CD4-positive, alpha-beta T cell (primary cell): ENCODE measurements at regions not wholly inside any gene's neighbourhood (a gene's known extent, or its start where the extent isn't known, plus 50 kb on each side); places are given as distances from the start of the nearest gene placed in this dataset.

Experiments
- ATAC-seq: fragments of 200-7000 bp; cut with Tn5 transposase; one replicate; pipeline ENCODE4 v1.10.0; 2022; ENCODE audit warnings: mild to moderate bottlenecking; ENCODE audit not compliant: poor library complexity
- CTCF ChIA-PET: fragments of 350-600 bp; sonication (Branson Sonifier 250); formaldehyde crosslinking; loops from one replicate; lab custom pipeline; 2021; ENCODE audit warnings: antibody characterized with exemption, inconsistent platforms; lab: Charles Lee
- POLR2A ChIA-PET: fragments of 350-600 bp; sonication (Branson Sonifier 250); formaldehyde crosslinking; loops from one replicate; lab custom pipeline; 2021; ENCODE audit warnings: antibody characterized with exemption, inconsistent platforms; lab: Charles Lee
- DNase-seq, 14 experiments: peaks; one replicate each; pipeline ENCODE4 v3.0.0-alpha.2; 2013 to 2020; ENCODE audit warnings: mixed read lengths in 2 of 14
- H3K27ac ChIP-seq, 2 donors: one replicate each; pipeline versions ENCODE4 v1.5.1 to v1.7.0; 2013; ENCODE audit warnings: low read length in 2 of 2, low read depth in 1 of 2, mild to moderate bottlenecking in 1 of 2
- H3K27me3 ChIP-seq, 2 experiments: 1 replicate in 1 of 2; 2 replicates in 1 of 2; pipeline versions ENCODE4 v1.6.1 to v1.7.0; 2013; ENCODE audit warnings: low read length in 2 of 2, control low read depth in 1 of 2, mild to moderate bottlenecking in 1 of 2, moderate library complexity in 1 of 2; ENCODE audit not compliant: insufficient read depth in 2 of 2, control insufficient read depth in 1 of 2
- H3K36me3 ChIP-seq: one replicate; pipeline ENCODE4 v1.6.1; 2013; ENCODE audit warnings: low read length, control low read depth; ENCODE audit not compliant: insufficient read depth
- H3K4me1 ChIP-seq: one replicate; pipeline ENCODE4 v1.6.1; 2013; ENCODE audit warnings: low read length, control low read depth; ENCODE audit not compliant: insufficient read depth
- H3K4me3 ChIP-seq: one replicate; pipeline ENCODE4 v1.5.1; 2013; ENCODE audit warnings: mild to moderate bottlenecking, low read length, moderate library complexity
- H3K9me3 ChIP-seq, 2 experiments: 1 replicate in 1 of 2; 2 replicates in 1 of 2; pipeline versions ENCODE4 v1.6.1 to v1.7.0; 2013; ENCODE audit warnings: low read length in 2 of 2, mild to moderate bottlenecking in 2 of 2, control low read depth in 1 of 2, moderate library complexity in 1 of 2; ENCODE audit not compliant: control insufficient read depth in 1 of 2, insufficient read depth in 1 of 2
- H3K27ac Mint-ChIP-seq: one replicate; pipeline ENCODE4 v1.8.0; 2020; ENCODE audit warnings: mixed read lengths
- H3K27me3 Mint-ChIP-seq: one replicate; pipeline ENCODE4 v1.8.0; 2021; ENCODE audit warnings: mixed read lengths
- H3K36me3 Mint-ChIP-seq: one replicate; pipeline ENCODE4 v1.8.0; 2021; ENCODE audit warnings: low read depth, mixed read lengths
- H3K4me1 Mint-ChIP-seq: one replicate; pipeline ENCODE4 v1.8.0; 2021; ENCODE audit warnings: low read depth, mixed read lengths
- H3K4me3 Mint-ChIP-seq: one replicate; pipeline ENCODE4 v1.8.0; 2020; ENCODE audit warnings: mild to moderate bottlenecking, mixed read lengths
- H3K9me3 Mint-ChIP-seq: one replicate; pipeline ENCODE4 v1.8.0; 2020; ENCODE audit warnings: mixed read lengths
- intact Hi-C, 2 experiments: fragments of 100-400 bp; cut with DNase I in 1 of 2; cut with micrococcal nuclease in 1 of 2; formaldehyde crosslinking; loops; one replicate each; pipeline versions ENCODE4 v1.15.1 to v1.9.0; 2023 to 2025; cut with DNase I, micrococcal nuclease
- TF ChIP-seq, protein P1 (sequence below): fragments of 200-600 bp; IDR thresholded peaks from one replicate; pipeline ENCODE4 v1.8.0; 2022; ENCODE audit warnings: antibody characterized with exemption, mild to moderate bottlenecking

DNA sequence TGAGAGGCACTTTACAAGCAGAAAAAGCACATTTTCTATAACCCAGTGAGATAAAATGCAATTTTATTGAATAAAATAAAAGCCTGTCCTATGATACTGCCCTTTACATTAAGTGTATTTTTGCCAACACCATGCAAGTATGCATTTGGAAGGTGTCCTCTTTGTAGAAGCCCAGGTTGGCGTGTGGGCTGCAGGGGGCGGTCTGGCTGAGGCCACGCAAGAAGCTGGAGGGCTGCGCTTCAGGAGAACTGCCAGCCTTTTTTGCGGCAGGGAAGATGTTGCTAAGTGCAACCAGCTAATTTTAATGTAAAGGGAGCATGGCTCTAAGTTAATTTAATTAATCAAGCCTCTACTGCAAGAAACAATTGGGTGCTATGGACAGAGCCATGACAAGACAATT is 562.8 kb upstream of the SALL3 start:
- DNase-seq (no peak), ATAC-seq (no peak)
- TF ChIP-seq, protein P1, sequence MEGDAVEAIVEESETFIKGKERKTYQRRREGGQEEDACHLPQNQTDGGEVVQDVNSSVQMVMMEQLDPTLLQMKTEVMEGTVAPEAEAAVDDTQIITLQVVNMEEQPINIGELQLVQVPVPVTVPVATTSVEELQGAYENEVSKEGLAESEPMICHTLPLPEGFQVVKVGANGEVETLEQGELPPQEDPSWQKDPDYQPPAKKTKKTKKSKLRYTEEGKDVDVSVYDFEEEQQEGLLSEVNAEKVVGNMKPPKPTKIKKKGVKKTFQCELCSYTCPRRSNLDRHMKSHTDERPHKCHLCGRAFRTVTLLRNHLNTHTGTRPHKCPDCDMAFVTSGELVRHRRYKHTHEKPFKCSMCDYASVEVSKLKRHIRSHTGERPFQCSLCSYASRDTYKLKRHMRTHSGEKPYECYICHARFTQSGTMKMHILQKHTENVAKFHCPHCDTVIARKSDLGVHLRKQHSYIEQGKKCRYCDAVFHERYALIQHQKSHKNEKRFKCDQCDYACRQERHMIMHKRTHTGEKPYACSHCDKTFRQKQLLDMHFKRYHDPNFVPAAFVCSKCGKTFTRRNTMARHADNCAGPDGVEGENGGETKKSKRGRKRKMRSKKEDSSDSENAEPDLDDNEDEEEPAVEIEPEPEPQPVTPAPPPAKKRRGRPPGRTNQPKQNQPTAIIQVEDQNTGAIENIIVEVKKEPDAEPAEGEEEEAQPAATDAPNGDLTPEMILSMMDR: no peak
- no peaks in the 10 kb centered on the region for H3K27me3 ChIP-seq
- ChIA-PET CTCF (no interaction called here), POLR2A (no interaction called here)
- no peak overlapping the region for H3K27ac ChIP-seq
- no peaks in the 10 kb centered on the region for H3K36me3 ChIP-seq
- intact Hi-C loops: no loop called here
- Mint-ChIP-seq H3K27me3 (peaks cover under 1% of the 10 kb centered on the region), H3K4me3 (no peak overlapping the region), H3K4me1 (no peaks in the 10 kb centered on the region), H3K36me3 (no peaks in the 10 kb centered on the region), H3K27ac (no peak overlapping the region), H3K9me3 (no peaks in the 10 kb centered on the region)
- no peaks in the 10 kb centered on the region for H3K4me1 ChIP-seq
- no peak overlapping the region for H3K4me3 ChIP-seq
- peaks cover 0 to 11% of the 10 kb centered on the region in 2 experiments for H3K9me3 ChIP-seq

DNA sequence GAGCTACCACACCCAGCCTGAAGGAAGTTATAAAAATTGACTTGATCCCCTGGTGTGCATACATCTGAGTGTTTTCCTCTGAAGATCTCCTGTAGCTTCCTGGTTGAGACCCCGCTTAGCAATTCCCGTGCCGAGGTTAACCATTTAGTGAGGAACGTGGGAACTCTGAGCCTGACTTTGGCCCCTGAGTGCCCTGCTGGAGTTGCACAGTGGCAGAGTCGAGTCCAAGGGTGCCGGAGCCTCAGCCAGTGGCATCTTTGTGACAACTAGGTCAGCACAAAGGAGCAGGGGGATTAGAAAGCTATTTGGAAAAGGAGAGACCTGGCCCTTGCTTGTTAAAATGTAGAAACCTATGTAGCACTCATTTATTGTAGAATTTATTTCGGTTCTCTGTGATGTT is 561.2 kb upstream of the SALL3 start:
- DNase-seq: no peak
- Histone ChIP-seq H3K4me3 (no peak overlapping the region), H3K36me3 (no peaks in the 10 kb centered on the region), H3K27me3 (no peaks in the 10 kb centered on the region), H3K4me1 (no peaks in the 10 kb centered on the region), H3K27ac (no peak overlapping the region), H3K9me3 (peaks cover 0 to 18% of the 10 kb centered on the region in 2 experiments)
- H3K36me3 Mint-ChIP-seq: no peaks in the 10 kb centered on the region
- CTCF ChIA-PET: no interaction called here
- H3K4me1 Mint-ChIP-seq: no peaks in the 10 kb centered on the region
- ATAC-seq: no peak
- H3K27ac Mint-ChIP-seq: no peak overlapping the region
- peaks cover 7% of the 10 kb centered on the region for H3K27me3 Mint-ChIP-seq
- H3K9me3 Mint-ChIP-seq: no peaks in the 10 kb centered on the region
- TF ChIP-seq, protein P1: no peak
- POLR2A ChIA-PET: no interaction called here
- intact Hi-C loops: no loop called here
- no peak overlapping the region for H3K4me3 Mint-ChIP-seq

DNA sequence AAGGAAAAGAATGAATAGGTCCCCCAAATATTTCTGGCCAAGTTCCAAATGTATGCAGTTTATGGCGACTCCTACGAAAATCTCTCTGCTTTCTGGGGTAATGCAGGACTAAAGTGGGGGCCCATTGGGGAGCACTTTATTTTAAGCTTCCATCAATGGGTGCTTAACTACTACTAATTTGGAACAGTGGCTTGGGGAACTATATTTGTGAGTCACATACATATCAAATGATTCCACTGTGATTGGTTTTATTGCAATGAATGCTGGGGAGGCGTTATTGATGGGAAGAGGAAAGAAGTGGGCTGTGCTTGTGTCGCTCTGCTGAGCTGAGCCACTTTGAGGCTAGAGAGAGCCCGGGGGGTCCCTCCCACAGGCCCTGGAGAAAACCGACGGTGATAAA is 560.4 kb upstream of the SALL3 start:
- peaks cover 7% of the 10 kb centered on the region for H3K27me3 Mint-ChIP-seq
- Histone ChIP-seq H3K27me3 (no peaks in the 10 kb centered on the region), H3K27ac (no peak overlapping the region), H3K4me1 (no peaks in the 10 kb centered on the region), H3K36me3 (no peaks in the 10 kb centered on the region), H3K4me3 (no peak overlapping the region), H3K9me3 (peaks cover 0 to 18% of the 10 kb centered on the region in 2 experiments)
- intact Hi-C loops: no loop called here
- TF ChIP-seq, protein P1: no peak
- H3K27ac Mint-ChIP-seq: no peak overlapping the region
- ChIA-PET POLR2A (no interaction called here), CTCF (no interaction called here)
- H3K4me3 Mint-ChIP-seq: no peak overlapping the region
- no peaks in the 10 kb centered on the region for H3K4me1 Mint-ChIP-seq
- ATAC-seq (no peak), DNase-seq (no peak)
- H3K36me3 Mint-ChIP-seq: no peaks in the 10 kb centered on the region
- H3K9me3 Mint-ChIP-seq: no peaks in the 10 kb centered on the region
